GM19324 (cell line): ENCODE measurements at regions not wholly inside any gene's neighbourhood (a gene's known extent, or its start where the extent isn't known, plus 50 kb on each side); places are given as distances from the start of the nearest gene placed in this dataset.

ENCODE experiments used
- ATAC-seq: cut with Tn5 transposase; IDR thresholded peaks from one replicate; pipeline ENCODE4 v1.9.1; 2021; ENCODE audit warnings: mild to moderate bottlenecking, moderate library complexity; ENCODE audit not compliant: unreplicated experiment, low FRiP score

GRCh38 chr5:68528821-68529273 is 313.3 kb downstream of the PIK3R1 start:
- ATAC-seq = no peak

- no peak for ATAC-seq
Measured at GRCh38 chr5:68529581-68529980, 314.0 kb downstream of the PIK3R1 start.

- no peak for ATAC-seq
Measured at GRCh38 chr5:68531970-68532369, 316.4 kb downstream of the PIK3R1 start.

GRCh38 chr5:68533051-68533450 is 317.5 kb downstream of the PIK3R1 start:
- ATAC-seq = no peak

GRCh38 chr5:68533571-68534084 is 318.1 kb downstream of the PIK3R1 start:
- no peak for ATAC-seq

- no peak for ATAC-seq
Measured at GRCh38 chr5:68534131-68534940, 318.8 kb downstream of the PIK3R1 start.

- no peak for ATAC-seq
Measured at GRCh38 chr5:68534956-68535520, 319.5 kb downstream of the PIK3R1 start.

GRCh38 chr5:68538814-68539420 is 323.4 kb downstream of the PIK3R1 start:
- ATAC-seq = no peak

- ATAC-seq = no peak
Measured at GRCh38 chr5:68540798-68541590, 325.4 kb downstream of the PIK3R1 start.

- ATAC-seq = no peak
Measured at GRCh38 chr5:68542207-68542606, 326.7 kb downstream of the PIK3R1 start.

- ATAC-seq = no peak
Measured at GRCh38 chr5:68543212-68543611, 327.7 kb downstream of the PIK3R1 start.

GRCh38 chr5:68544091-68544647 is 328.6 kb downstream of the PIK3R1 start:
- no peak for ATAC-seq

- no peak for ATAC-seq
Measured at GRCh38 chr5:68544648-68545552, 329.3 kb downstream of the PIK3R1 start.

- no peak for ATAC-seq
Measured at GRCh38 chr5:68545636-68546295, 330.2 kb downstream of the PIK3R1 start.

- ATAC-seq = no peak
Measured at GRCh38 chr5:68547056-68547455, 331.5 kb downstream of the PIK3R1 start.

- ATAC-seq = no peak
Measured at GRCh38 chr5:68547622-68548021, 332.1 kb downstream of the PIK3R1 start.

GRCh38 chr5:68548959-68549676 is 333.6 kb downstream of the PIK3R1 start:
- ATAC-seq = no peak

- no peak for ATAC-seq
Measured at GRCh38 chr5:68550015-68550414, 334.5 kb downstream of the PIK3R1 start.
